ENCODE measurements at regions not wholly inside any gene's neighbourhood (a gene's known extent, or its start where the extent isn't known, plus 50 kb on each side); places are given as distances from the start of the nearest gene placed in this dataset.

DNA sequence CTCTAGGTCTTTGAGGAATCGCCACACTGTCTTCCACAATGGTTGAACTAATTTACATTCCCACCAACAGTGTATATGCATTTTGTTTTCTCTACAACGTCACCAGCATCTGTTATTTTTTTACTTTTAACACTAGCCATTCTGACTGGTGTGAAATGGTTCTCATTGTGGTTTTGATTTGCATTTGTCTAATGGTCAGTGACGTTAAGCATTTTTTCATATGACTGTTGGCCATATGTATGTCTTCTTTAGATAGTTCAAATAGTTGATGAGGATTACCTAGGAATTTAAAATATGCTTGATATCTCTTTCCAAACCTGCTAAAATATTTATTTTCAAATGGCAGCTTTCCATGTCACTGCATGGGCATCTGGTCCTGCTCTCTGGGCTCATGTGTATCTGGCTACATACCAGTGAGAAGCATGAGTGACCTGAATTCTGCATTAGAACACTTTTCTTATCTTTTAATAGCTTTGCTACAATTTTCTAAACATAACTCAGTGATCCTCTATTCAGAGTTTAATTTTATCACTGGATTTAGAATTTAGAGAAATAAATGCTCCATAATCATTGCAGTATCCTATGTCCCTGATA, 95.8 kb upstream of the ADAMTS16 start:
- TF ChIP-seq CTCF (IDR thresholded peaks at IDR 0.05) (no peak), ZFX (IDR thresholded peaks at IDR 0.05; ENCODE audit: borderline replicate concordance) (no peak)

Data from 22Rv1 (cell line).